ENCODE measurements at regions not wholly inside any gene's neighbourhood (a gene's known extent, or its start where the extent isn't known, plus 50 kb on each side); places are given as distances from the start of the nearest gene placed in this dataset.
"Not testable (repeated sequence)": the region's sequence is repeated elsewhere in the genome, so short reads cannot be mapped to it uniquely, and the experiment has no call there.

- H3K27ac ChIP-seq (ENCODE audit: low read depth in 2 of 2, low read length in 1 of 2); H3K36me3 ChIP-seq (ENCODE audit: control insufficient read depth in 2 of 2, insufficient read depth in 2 of 2, low read length in 1 of 2); H3K4me1 ChIP-seq (ENCODE audit: control insufficient read depth in 2 of 2, insufficient read depth in 2 of 2, low read length in 1 of 2); H3K27me3 ChIP-seq (ENCODE audit: control insufficient read depth in 1 of 2, insufficient read depth in 2 of 2, low read length in 2 of 2); H3K9me3 ChIP-seq (ENCODE audit: control insufficient read depth in 2 of 2, insufficient read depth in 1 of 2, low read depth in 1 of 2, low read length in 1 of 2); H3K4me3 ChIP-seq (ENCODE audit: low read depth in 1 of 2, low read length in 2 of 2): not testable (repeated sequence)
- WGBS, 2 donors = 79 to 86% methylated on average over 6 of the region's 6 CpGs
Measured at GRCh38 chr2:83790467-83790866, 668.6 kb downstream of the SUCLG1 start.

GRCh38 chr2:83789674-83790073 is 669.4 kb downstream of the SUCLG1 start:
- H3K9me3 ChIP-seq (ENCODE audit: control insufficient read depth in 2 of 2, insufficient read depth in 1 of 2, low read depth in 1 of 2, low read length in 1 of 2); H3K36me3 ChIP-seq (ENCODE audit: control insufficient read depth in 2 of 2, insufficient read depth in 2 of 2, low read length in 1 of 2); H3K27ac ChIP-seq (ENCODE audit: low read depth in 2 of 2, low read length in 1 of 2); H3K4me3 ChIP-seq (ENCODE audit: low read depth in 1 of 2, low read length in 2 of 2); H3K27me3 ChIP-seq (ENCODE audit: control insufficient read depth in 1 of 2, insufficient read depth in 2 of 2, low read length in 2 of 2); H3K4me1 ChIP-seq (ENCODE audit: control insufficient read depth in 2 of 2, insufficient read depth in 2 of 2, low read length in 1 of 2): not testable (repeated sequence)
- WGBS, 2 donors = 52 to 73% methylated on average over 1 of the region's 2 CpGs

- not testable (repeated sequence) for H3K36me3 ChIP-seq (ENCODE audit: control insufficient read depth in 2 of 2, insufficient read depth in 2 of 2, low read length in 1 of 2); H3K4me3 ChIP-seq (ENCODE audit: low read depth in 1 of 2, low read length in 2 of 2); H3K9me3 ChIP-seq (ENCODE audit: control insufficient read depth in 2 of 2, insufficient read depth in 1 of 2, low read depth in 1 of 2, low read length in 1 of 2); H3K27me3 ChIP-seq (ENCODE audit: control insufficient read depth in 1 of 2, insufficient read depth in 2 of 2, low read length in 2 of 2); H3K27ac ChIP-seq (ENCODE audit: low read depth in 2 of 2, low read length in 1 of 2); H3K4me1 ChIP-seq (ENCODE audit: control insufficient read depth in 2 of 2, insufficient read depth in 2 of 2, low read length in 1 of 2)
- WGBS, 2 donors = 80 to 85% methylated on average over 9 of the region's 9 CpGs
Measured at GRCh38 chr2:83788938-83789566, 670.0 kb downstream of the SUCLG1 start.

- H3K27ac ChIP-seq (ENCODE audit: low read depth in 2 of 2, low read length in 1 of 2) = no peak overlapping the region
- 57 to 59% methylated on average over 1 of the region's 1 CpG for WGBS, 2 donors
- H3K27me3 ChIP-seq (ENCODE audit: control insufficient read depth in 1 of 2, insufficient read depth in 2 of 2, low read length in 2 of 2) = no peaks in the 10 kb centered on the region
- H3K36me3 ChIP-seq (ENCODE audit: control insufficient read depth in 2 of 2, insufficient read depth in 2 of 2, low read length in 1 of 2) = no peaks in the 10 kb centered on the region
- H3K4me1 ChIP-seq (ENCODE audit: control insufficient read depth in 2 of 2, insufficient read depth in 2 of 2, low read length in 1 of 2) = no peaks in the 10 kb centered on the region
- no peak overlapping the region for H3K4me3 ChIP-seq (ENCODE audit: low read depth in 1 of 2, low read length in 2 of 2)
- H3K9me3 ChIP-seq (ENCODE audit: control insufficient read depth in 2 of 2, insufficient read depth in 1 of 2, low read depth in 1 of 2, low read length in 1 of 2) = no peaks in the 10 kb centered on the region
Measured at GRCh38 chr2:83787189-83787588, 671.9 kb downstream of the SUCLG1 start.

GRCh38 chr2:83786140-83786539 is 672.9 kb downstream of the SUCLG1 start:
- H3K9me3 ChIP-seq (ENCODE audit: control insufficient read depth in 2 of 2, insufficient read depth in 1 of 2, low read depth in 1 of 2, low read length in 1 of 2) = no peaks in the 10 kb centered on the region
- no peak overlapping the region for H3K27ac ChIP-seq (ENCODE audit: low read depth in 2 of 2, low read length in 1 of 2)
- H3K4me1 ChIP-seq (ENCODE audit: control insufficient read depth in 2 of 2, insufficient read depth in 2 of 2, low read length in 1 of 2) = no peaks in the 10 kb centered on the region
- H3K4me3 ChIP-seq (ENCODE audit: low read depth in 1 of 2, low read length in 2 of 2) = no peak overlapping the region
- no peaks in the 10 kb centered on the region for H3K36me3 ChIP-seq (ENCODE audit: control insufficient read depth in 2 of 2, insufficient read depth in 2 of 2, low read length in 1 of 2)
- H3K27me3 ChIP-seq (ENCODE audit: control insufficient read depth in 1 of 2, insufficient read depth in 2 of 2, low read length in 2 of 2) = no peaks in the 10 kb centered on the region
- WGBS, 2 donors = 75 to 76% methylated on average over 4 of the region's 4 CpGs

- Histone ChIP-seq H3K4me1 (ENCODE audit: control insufficient read depth in 2 of 2, insufficient read depth in 2 of 2, low read length in 1 of 2) (no peaks in the 10 kb centered on the region), H3K9me3 (ENCODE audit: control insufficient read depth in 2 of 2, insufficient read depth in 1 of 2, low read depth in 1 of 2, low read length in 1 of 2) (no peaks in the 10 kb centered on the region), H3K27ac (ENCODE audit: low read depth in 2 of 2, low read length in 1 of 2) (no peak overlapping the region), H3K27me3 (ENCODE audit: control insufficient read depth in 1 of 2, insufficient read depth in 2 of 2, low read length in 2 of 2) (no peaks in the 10 kb centered on the region), H3K4me3 (ENCODE audit: low read depth in 1 of 2, low read length in 2 of 2) (no peak overlapping the region), H3K36me3 (ENCODE audit: control insufficient read depth in 2 of 2, insufficient read depth in 2 of 2, low read length in 1 of 2) (no peaks in the 10 kb centered on the region)
- WGBS, 2 donors = 43 to 51% methylated on average over 1 of the region's 1 CpG
Measured at GRCh38 chr2:83784947-83785346, 674.1 kb downstream of the SUCLG1 start.

- no peak overlapping the region for H3K4me3 ChIP-seq (ENCODE audit: low read depth in 1 of 2, low read length in 2 of 2)
- WGBS, 2 donors = 92% methylated on average over 2 of the region's 2 CpGs
- no peaks in the 10 kb centered on the region for H3K4me1 ChIP-seq (ENCODE audit: control insufficient read depth in 2 of 2, insufficient read depth in 2 of 2, low read length in 1 of 2)
- no peak overlapping the region for H3K27ac ChIP-seq (ENCODE audit: low read depth in 2 of 2, low read length in 1 of 2)
- no peaks in the 10 kb centered on the region for H3K9me3 ChIP-seq (ENCODE audit: control insufficient read depth in 2 of 2, insufficient read depth in 1 of 2, low read depth in 1 of 2, low read length in 1 of 2)
- H3K27me3 ChIP-seq (ENCODE audit: control insufficient read depth in 1 of 2, insufficient read depth in 2 of 2, low read length in 2 of 2) = no peaks in the 10 kb centered on the region
- H3K36me3 ChIP-seq (ENCODE audit: control insufficient read depth in 2 of 2, insufficient read depth in 2 of 2, low read length in 1 of 2) = no peaks in the 10 kb centered on the region
Measured at GRCh38 chr2:83784315-83784714, 674.8 kb downstream of the SUCLG1 start.

- WGBS, 2 donors = 62 to 65% methylated on average over 4 of the region's 4 CpGs
Measured at GRCh38 chr2:83782122-83782521, 677.0 kb downstream of the SUCLG1 start.

GRCh38 chr2:83764447-83765005 is 694.6 kb downstream of the SUCLG1 start:
- Histone ChIP-seq H3K27ac (ENCODE audit: low read depth in 2 of 2, low read length in 1 of 2) (no peak overlapping the region), H3K9me3 (ENCODE audit: control insufficient read depth in 2 of 2, insufficient read depth in 1 of 2, low read depth in 1 of 2, low read length in 1 of 2) (no peaks in the 10 kb centered on the region), H3K4me1 (ENCODE audit: control insufficient read depth in 2 of 2, insufficient read depth in 2 of 2, low read length in 1 of 2) (no peaks in the 10 kb centered on the region), H3K4me3 (ENCODE audit: low read depth in 1 of 2, low read length in 2 of 2) (no peak overlapping the region), H3K27me3 (ENCODE audit: control insufficient read depth in 1 of 2, insufficient read depth in 2 of 2, low read length in 2 of 2) (no peaks in the 10 kb centered on the region), H3K36me3 (ENCODE audit: control insufficient read depth in 2 of 2, insufficient read depth in 2 of 2, low read length in 1 of 2) (no peaks in the 10 kb centered on the region)
- WGBS, 2 donors = 71 to 81% methylated on average over 5 of the region's 5 CpGs

More at GRCh38 chr2:83782122-83782521, 677.0 kb downstream of the SUCLG1 start:
- no peaks in the 10 kb centered on the region for H3K4me1 ChIP-seq (ENCODE audit: control insufficient read depth in 2 of 2, insufficient read depth in 2 of 2, low read length in 1 of 2)
- no peak overlapping the region for H3K4me3 ChIP-seq (ENCODE audit: low read depth in 1 of 2, low read length in 2 of 2)
- no peaks in the 10 kb centered on the region for H3K9me3 ChIP-seq (ENCODE audit: control insufficient read depth in 2 of 2, insufficient read depth in 1 of 2, low read depth in 1 of 2, low read length in 1 of 2)
- H3K36me3 ChIP-seq (ENCODE audit: control insufficient read depth in 2 of 2, insufficient read depth in 2 of 2, low read length in 1 of 2) = no peaks in the 10 kb centered on the region
- no peaks in the 10 kb centered on the region for H3K27me3 ChIP-seq (ENCODE audit: control insufficient read depth in 1 of 2, insufficient read depth in 2 of 2, low read length in 2 of 2)
- H3K27ac ChIP-seq (ENCODE audit: low read depth in 2 of 2, low read length in 1 of 2) = no peak overlapping the region

- H3K36me3 ChIP-seq (ENCODE audit: control insufficient read depth in 2 of 2, insufficient read depth in 2 of 2, low read length in 1 of 2) = no peaks in the 10 kb centered on the region
- H3K4me1 ChIP-seq (ENCODE audit: control insufficient read depth in 2 of 2, insufficient read depth in 2 of 2, low read length in 1 of 2) = no peaks in the 10 kb centered on the region
- H3K9me3 ChIP-seq (ENCODE audit: control insufficient read depth in 2 of 2, insufficient read depth in 1 of 2, low read depth in 1 of 2, low read length in 1 of 2) = no peaks in the 10 kb centered on the region
- H3K4me3 ChIP-seq (ENCODE audit: low read depth in 1 of 2, low read length in 2 of 2) = no peak overlapping the region
- 85 to 88% methylated on average over 2 of the region's 2 CpGs for WGBS, 2 donors
- H3K27ac ChIP-seq (ENCODE audit: low read depth in 2 of 2, low read length in 1 of 2) = no peak overlapping the region
- no peaks in the 10 kb centered on the region for H3K27me3 ChIP-seq (ENCODE audit: control insufficient read depth in 1 of 2, insufficient read depth in 2 of 2, low read length in 2 of 2)
Measured at GRCh38 chr2:83757329-83757728, 701.8 kb downstream of the SUCLG1 start.

Measured in esophagus (tissue), 2 donors.